GM19395 (cell line): ENCODE measurements at regions not wholly inside any gene's neighbourhood (a gene's known extent, or its start where the extent isn't known, plus 50 kb on each side); places are given as distances from the start of the nearest gene placed in this dataset.

Experiments
- ATAC-seq: cut with Tn5 transposase; IDR thresholded peaks from one replicate; pipeline ENCODE4 v1.9.1; 2021; ENCODE audit warnings: mild to moderate bottlenecking, moderate library complexity; ENCODE audit not compliant: unreplicated experiment

DNA sequence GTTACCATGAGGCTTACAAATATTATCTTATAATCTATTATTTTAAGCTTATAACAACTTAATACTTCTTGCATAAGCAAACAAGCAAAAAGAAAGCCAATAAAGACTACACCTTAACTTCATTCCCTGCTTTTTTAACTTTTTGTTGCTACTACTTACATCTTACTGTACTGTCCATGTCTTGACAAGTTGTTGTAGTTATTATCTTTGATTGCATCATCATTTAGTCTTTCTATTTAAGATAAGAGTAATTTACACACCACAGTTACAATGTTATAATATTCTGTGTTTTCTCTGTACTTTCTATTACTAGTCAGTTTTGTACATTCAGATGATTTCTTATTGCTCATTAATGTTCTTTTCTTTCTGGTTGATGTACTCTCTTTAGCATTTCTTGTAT lies 346.6 kb downstream of the SMARCA1 start:
- no peak for ATAC-seq

DNA sequence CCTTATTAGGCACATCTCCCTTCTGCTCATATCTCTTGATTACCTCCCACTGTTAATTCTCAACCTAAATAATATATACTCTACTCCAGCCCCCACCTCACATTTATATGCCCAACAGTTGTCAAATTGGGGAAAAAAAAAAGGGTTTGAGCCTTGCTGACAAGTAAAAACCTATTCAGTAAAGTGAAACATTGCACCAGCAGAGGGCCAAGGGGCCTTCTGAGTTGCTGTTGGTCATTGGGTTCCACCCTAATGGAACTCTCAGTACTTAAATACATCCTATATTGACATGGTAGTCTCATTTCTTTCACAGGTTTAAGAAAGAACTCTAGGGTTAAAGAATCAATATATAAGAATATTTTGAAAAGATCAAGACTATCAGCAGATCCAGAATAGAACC lies 362.2 kb downstream of the SMARCA1 start:
- ATAC-seq, result no peak

DNA sequence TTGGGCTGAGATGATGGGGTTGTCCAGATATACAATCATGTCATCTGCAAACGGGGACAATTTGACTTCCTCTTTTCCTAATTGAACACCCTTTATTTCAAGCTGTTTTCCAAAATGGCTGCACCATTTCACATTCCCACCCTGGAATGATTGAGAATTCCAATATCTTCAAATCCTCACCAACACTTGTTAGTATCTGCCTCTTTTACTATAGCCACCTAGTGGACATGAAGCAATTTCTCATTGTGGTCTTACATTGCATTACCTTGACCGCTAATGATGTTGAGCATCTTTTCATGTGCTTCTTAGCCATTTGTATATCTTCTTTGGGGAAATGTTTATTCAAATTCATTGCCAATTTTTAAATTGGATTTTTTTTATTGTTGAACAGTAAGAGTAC lies 364.8 kb downstream of the SMARCA1 start:
- ATAC-seq, result no peak

DNA sequence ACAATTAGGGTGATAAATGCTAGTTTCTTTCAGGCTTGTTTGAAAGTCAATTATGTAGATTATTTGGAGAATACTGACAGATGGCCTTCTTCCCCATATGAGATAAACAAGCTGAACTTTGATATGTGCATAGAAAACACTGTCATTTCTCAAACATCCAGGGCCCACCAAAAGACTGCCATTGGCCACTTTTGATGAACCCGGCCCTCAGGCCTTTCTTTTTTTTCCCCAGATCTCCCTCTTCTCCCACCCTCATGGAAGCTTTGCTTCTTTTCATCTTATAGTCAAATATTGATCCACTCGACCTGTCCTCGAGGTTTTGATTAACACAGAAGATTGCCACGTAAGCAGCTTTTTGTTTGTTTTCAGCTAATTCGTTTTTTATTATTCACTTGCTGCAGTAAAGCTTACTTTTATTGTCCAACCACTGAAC lies 377.4 kb downstream of the SMARCA1 start:
- no peak for ATAC-seq

DNA sequence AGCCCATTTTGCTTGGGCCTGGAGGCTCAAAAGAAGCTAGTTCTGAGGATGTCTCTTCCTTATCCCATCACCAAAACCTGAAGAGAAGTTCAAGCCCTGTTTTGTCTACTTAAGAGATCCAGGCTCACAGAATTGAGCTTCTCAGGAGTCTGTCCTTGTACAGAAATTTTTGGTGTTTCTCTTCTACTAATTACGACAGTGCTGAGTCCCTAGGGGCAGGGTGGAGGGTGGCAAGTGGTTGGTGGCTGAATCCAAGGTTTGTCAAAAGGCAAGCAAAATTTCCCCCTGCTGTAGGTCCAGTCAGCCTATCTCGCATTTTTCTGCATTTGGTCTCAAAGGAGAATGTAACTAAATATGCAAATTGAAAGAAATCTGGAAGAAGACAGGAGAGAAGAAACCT lies 377.9 kb downstream of the SMARCA1 start:
- no peak for ATAC-seq

DNA sequence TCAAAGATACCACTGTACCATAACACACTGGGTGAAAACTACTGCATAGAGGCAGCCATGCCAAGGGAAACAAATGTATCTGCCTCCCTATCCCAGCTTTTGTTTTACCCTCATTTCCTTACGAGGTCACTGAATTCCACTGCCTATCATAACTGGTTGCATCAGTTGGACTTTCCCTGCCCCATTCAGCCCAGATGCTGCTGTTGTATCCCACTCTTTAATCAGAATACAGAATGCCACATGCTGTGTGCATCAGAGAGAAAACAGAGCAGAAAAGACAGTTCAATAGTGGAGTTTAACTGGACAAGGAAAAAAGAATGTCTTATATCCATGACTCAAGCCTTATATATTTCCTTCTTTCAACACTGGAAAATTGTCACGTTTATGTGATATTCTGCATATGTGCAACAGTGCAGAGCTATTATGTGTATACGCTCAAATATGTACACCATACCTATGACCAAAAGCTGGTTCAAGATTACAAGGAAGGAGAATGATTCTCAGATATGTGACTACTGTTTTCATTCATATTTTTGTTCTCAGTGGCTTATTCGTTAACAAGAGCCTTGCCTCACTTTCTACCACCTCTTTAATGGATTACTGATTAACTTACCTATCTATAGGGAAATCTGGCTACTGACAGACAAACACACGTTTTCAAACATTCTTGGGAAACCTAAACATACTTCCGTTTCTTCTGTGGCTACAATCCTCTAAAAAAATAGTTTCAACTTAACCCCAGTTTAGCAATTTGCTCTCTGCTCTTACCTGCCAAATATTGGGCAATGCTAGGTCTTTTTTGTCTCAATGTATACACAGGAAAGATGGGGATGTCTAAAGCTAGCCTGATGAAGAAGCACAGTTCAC lies 378.9 kb downstream of the SMARCA1 start:
- ATAC-seq, result no peak

DNA sequence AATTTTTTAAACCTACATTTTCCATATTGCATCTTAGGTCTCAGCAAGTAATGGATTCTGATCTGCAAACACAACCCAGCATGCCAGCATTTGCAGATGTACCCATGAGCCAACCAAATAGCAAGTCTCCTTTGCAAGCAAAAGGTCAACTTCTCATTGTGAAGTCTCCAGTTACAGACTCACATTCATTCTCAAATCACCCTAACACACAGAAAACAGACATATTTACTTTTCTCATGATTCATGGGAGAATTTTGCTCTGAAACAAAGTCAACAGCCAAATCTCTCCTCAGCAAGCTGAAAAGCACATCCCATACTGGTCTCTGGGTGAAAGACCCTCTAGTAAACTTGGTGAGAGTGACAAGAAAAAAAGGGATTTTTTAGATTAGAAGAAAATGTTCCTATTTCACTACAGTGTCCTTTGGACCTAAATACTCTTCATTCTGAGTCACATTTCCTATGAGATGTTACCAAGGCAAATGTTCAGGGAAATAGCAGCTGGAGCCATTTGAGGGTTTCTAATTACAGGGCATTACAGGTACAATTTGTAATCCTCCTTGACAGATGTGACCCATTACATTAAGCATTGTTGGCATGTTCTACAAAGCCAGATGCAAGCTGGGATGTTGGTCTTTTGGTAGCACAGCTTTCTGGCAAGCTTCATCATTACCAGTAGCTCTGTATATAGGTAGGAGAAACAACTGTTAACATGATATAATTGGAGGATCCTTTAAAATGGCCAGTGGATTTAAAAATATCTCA lies 383.3 kb downstream of the SMARCA1 start:
- ATAC-seq, result no peak

DNA sequence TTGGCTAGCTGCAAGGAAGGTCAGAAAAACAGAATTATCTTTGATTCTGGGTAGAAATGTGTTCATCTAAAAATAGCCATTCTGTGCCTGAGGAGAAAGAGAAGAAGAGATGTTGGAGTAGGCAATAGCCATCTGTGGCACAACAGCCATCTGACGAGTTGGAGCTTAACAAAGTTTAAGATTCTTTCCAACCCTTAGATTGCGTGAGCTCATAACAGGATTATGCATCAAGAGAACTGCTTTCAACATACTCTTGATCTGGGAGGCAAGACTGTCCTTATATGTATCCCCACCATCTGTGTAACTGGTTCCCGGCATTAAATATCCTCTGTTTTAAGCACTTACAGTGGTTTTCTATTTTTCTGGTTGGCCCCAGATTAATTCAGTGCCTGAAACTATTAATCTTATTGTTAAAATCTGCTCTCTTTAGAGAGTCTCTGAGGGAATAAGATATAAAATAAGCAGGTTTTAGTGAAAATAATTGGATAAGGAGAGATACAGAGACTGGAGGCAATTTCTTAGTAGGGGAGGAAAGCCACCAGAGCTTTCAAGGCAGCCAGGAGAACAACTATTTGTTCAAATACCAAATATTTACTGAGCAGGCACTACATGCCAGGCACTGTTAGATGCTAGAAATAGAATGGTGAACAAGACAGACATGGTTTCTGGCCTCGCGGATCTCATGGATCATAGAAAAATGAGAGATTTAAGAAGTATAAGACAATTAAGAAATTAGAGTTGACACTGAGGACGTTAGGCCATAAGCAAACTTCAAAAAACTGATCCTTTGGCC lies 398.0 kb downstream of the SMARCA1 start:
- no peak for ATAC-seq

DNA sequence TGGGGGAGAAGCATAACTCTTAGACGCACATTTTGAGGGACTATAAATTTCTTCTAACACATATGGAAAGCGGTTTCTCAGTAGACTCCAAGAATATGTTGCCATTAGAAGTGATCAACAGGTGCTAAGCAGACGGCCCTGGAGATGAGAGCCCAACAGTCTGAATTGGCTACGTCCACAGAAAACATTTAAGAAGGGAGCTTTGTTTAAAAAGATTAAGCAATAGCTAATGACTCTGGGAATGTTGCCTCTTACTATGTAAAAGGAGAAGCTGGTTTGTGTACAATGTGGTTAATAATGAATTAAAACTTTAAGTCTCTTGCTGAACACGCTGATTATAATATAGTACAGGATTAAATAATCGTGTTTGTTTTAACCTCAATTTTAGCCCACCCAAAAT lies 399.5 kb downstream of the SMARCA1 start:
- no peak for ATAC-seq

DNA sequence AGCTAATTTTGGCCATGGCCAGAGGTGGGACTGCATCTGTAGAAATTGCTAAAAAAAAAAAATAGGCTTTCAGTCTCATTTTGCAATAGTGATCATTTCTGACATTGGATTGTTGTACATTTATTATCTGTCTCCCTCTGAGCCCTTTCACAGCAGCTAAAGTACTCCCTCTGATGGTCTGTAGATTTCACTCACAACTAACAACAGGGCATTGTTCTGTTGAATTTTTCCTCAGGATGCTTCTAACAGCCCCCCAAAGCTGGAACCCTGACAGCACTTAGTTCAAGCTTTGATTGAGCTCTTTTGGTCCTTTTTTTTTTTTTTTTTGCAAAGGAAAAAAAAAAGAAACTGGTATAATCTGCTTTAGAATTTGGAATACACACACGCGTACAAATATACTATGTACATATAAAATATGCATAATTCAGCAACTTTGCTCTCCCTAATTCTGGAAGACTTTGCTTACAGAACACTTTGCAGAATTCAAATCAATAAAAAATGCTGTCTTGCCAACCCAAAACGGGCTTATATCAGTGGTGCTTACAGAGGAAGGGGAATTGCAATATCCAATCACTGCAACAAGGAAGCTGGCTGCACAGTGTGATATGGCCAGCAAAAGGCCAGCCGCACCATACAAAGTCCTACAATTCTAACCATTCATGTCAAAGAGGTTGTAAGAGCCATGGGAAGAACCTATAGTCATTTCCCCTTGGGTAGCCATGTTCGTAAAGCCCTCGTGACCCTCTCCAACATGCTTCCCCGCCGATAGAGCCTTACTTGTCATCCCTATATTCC lies 406.4 kb downstream of the SMARCA1 start:
- ATAC-seq, result no peak

DNA sequence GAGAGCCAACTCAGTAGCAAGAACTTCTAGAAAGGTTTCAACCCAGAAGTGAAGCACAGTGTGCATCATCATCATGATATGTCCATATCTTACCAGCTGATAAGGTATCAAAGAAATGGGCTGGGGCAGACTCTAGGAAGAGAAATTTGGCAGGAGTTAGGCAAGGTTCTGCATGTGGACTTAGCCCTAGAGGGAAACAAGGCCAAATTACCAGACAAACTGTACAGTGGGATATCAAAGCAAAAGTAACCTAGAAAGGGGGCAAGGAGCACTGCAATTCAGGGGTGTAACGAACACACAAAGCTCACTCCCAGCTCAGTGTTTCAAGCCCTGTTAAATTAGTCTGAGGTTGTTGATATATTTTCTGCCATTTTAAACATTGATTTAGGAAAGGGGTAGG lies 407.4 kb downstream of the SMARCA1 start:
- no peak for ATAC-seq

DNA sequence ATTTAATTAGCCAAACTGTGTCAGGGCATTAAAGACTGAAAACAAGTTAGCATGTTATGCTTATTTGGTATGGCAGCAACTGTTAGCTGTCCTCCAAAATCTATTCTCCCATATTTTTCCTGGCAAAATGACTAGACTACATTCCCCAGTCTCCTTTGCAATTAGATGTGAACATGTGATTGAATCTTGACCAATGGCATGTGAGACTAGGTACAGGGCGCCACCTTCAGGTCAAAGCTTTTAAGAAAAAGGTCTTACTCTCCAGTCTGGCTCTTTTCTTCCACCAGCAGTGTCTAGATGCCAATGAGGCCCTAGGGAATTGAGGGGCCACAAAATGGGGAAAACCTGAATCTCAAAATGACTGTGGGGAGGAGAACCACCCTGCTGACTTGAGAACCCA lies 408.2 kb downstream of the SMARCA1 start:
- ATAC-seq, result peak; percentile 87

DNA sequence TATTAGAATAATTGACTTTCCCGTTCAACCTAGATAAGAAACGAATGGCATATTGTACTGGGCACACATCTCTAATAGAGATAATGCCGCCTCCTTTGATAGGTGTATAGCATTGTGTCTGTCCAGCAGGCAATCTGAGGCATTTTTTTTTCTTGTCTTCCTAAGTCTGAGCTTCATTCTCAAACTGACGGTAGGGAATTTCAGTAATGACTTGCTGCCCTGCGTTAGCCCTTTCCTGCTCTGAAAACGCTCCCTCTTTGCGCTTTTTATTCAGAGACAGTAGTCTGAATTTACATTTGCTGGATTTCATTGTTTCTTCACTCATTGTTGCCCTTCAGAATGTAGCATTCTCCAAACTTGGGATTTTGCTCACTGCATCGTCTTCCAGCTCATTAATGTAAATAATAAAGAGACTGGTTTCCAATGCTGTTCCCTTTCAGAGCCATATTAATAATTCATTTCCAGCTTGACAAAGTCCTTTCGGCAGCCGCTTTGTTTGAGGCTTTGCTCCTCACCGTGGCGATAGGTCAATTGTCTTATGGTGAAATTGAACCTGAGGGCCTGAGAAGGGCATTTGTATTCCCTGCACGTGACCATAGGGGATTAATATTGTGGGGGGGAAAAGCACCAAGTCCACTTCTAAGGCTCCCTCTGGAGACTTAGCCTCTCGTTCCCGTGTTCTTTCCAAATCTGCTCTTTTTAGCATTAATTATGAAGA lies 412.1 kb downstream of the SMARCA1 start:
- no peak for ATAC-seq

DNA sequence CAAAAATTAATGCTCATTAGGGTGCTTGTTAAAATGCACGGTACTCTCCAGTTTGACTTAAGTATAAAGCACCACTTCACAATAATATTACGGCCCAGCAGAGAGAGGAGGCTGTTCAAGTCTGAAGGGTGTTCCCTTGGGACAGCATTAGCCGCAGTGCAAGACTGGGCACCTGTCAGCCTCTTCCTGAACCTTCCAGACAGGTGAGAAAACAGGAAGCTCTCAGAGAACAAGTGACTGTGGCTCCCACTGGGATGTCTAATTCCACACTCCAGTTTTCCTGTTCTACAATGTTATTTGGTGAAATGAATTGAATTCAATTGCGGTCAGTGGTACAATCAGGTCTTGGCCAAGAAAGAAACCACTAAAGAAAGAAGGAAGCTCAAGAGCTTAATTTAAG lies 414.4 kb downstream of the SMARCA1 start:
- no peak for ATAC-seq

DNA sequence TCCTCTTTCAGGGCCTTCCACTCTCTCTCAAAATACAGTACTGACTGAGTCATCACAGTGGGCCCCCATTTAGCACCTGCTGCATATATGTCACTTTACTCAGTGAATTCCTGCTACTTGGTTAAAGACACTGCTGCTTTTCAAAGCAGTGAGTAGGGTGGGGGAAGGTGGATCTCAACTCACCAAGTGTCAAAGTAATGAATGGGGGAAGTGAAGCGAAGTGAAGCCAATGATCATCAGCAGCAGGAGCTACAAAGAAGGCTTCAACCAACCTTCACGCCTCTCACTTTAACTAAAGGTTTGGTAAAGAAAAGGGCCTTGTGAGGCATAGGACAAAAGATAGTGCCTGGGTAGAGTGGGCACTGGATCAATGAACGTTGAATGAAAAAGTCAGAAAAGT lies 424.1 kb downstream of the SMARCA1 start:
- ATAC-seq, result no peak

DNA sequence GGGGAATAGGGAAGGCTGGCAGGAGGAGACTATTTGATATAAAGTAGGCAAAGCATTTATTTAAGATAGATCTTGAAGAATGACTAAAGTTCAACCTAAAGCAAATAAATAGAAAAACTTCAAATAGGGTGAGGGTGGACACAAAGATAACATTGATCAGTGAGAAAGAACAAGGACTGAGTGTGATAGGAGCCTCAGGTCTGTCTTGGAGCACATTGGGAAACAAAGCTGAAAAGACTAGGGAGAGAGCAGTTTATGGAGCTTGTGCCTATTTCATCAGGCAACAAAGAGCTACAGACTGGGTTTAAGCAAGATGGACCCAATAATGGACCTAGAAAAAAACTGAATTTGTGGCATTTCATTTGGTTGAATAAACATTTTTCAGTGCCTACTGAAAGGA lies 425.6 kb downstream of the SMARCA1 start:
- ATAC-seq, result no peak

DNA sequence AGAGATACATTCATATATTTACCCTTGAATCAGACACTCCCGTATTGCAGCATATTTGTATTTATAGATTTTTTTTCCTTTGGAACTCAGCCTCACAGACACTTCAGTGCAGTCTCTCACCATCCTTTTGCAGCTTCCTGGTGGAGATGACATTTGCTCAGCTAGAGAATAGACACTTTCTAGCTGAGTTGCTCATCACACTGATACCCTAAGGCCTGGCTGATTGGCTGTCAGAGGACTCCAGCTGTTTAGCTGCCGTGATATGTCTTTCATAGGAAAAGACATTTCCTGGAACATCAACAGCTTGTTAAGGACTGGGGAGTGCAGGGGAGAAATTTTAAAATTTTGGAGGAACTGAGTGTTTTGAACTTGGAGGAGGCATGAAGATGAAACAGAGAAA lies 429.6 kb downstream of the SMARCA1 start:
- no peak for ATAC-seq

DNA sequence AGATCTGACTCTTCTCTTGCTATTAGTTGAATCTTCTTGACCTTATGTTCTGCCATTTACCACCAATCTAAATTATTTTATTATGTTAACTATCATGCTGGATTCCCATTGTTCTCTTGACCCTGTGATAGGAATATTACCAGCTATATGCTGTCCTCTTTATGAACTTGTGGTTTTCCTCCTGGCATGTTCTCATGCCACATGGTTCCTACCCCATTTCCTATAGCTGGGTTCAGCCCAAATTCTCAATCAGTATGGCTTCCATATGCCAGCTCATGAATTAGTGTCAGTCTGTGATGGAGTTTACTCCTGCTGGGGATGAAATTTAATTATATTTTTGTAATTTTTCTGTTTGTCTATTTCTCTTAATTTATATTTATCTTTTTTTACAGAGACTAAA lies 430.5 kb downstream of the SMARCA1 start:
- ATAC-seq, result no peak

DNA sequence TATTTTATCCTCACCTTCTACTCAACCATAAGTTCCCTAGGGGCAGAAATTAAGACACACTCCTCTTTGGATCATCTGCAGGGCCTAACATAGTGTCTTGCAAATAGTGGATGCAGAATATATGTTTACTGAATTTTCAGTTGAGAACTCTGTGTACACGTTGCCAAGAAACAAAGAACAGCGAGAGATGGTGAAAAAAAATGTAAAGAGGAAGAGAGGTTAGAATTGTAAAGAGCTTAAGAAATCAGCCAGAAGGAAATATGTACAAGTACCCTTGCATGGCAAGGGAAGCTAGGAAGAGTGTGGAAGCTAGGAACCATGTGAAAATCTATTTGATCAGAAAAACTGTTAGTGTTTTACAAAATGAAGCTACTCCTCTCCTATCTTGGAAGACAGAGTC lies 431.0 kb downstream of the SMARCA1 start:
- ATAC-seq, result no peak

DNA sequence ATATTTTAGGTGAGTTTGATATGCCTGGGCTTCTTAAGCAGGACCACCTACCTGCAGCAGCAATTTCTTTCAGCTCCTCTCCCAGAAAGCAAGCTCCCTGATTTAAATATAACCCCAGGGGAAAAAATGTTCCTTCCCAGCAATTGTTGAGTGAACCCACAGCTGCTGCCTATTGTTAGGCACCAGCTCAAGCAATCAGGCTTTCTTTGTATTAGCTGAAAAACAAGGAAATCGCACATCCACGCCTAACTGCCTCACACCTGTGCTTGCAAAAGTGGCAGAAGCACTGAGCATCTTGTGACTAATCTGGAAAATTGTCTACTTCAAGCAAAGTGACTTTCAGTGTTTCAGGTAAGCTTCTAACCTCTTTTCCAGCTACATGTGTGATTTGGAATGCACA lies 432.2 kb downstream of the SMARCA1 start:
- ATAC-seq, result no peak
